ENCODE measurements at regions not wholly inside any gene's neighbourhood (a gene's known extent, or its start where the extent isn't known, plus 50 kb on each side); places are given as distances from the start of the nearest gene placed in this dataset.

GRCh38 chr12:64944966-64945365 is 120.5 kb downstream of the TBC1D30 start:
- ChIA-PET CTCF (interaction anchor here (1.3 to 3.6 kb wide), 3 partner anchors 12 to 29 kb away, joined by 3 to 20 read pairs (median 3); no protein-coding TSS in a partner anchor), POLR2A (no interaction called here)
- no peak for DNase-seq (ENCODE audit: extremely low spot score)
- no peak for TF ChIP-seq CTCF (IDR thresholded peaks at IDR 0.05; ENCODE audit: control extremely low read depth, extremely low read depth, low read depth, missing control alignments)

GRCh38 chr12:64946132-64946829 is 121.8 kb downstream of the TBC1D30 start:
- no peak for TF ChIP-seq CTCF (IDR thresholded peaks at IDR 0.05; ENCODE audit: control extremely low read depth, extremely low read depth, low read depth, missing control alignments)
- ChIA-PET CTCF (interaction anchor here (1.3 to 3.6 kb wide), 4 partner anchors 9 to 30 kb away, joined by 3 to 20 read pairs (median 4); no protein-coding TSS in a partner anchor), POLR2A (no interaction called here)
- no peak for DNase-seq (ENCODE audit: extremely low spot score)

- POLR2A ChIA-PET, result no interaction called here
- TF ChIP-seq CTCF (IDR thresholded peaks at IDR 0.05; ENCODE audit: control extremely low read depth, extremely low read depth, low read depth, missing control alignments), result no peak
- CTCF ChIA-PET, result interaction anchor here (1.1 to 1.9 kb wide), 8 partner anchors 12 to 156 kb away, joined by 3 to 4 read pairs (median 4); no protein-coding TSS in a partner anchor
- no peak for DNase-seq (ENCODE audit: extremely low spot score)
Observed at GRCh38 chr12:64950711-64951298, 126.4 kb downstream of the TBC1D30 start.

GRCh38 chr12:64951944-64952343 is 127.5 kb downstream of the TBC1D30 start:
- TF ChIP-seq CTCF (IDR thresholded peaks at IDR 0.05; ENCODE audit: control extremely low read depth, extremely low read depth, low read depth, missing control alignments), result no peak
- ChIA-PET POLR2A (no interaction called here), CTCF (interaction anchor here (1.1 to 1.9 kb wide), 5 partner anchors 18 to 156 kb away, joined by 3 to 4 read pairs (median 4); no protein-coding TSS in a partner anchor)
- no peak for DNase-seq (ENCODE audit: extremely low spot score)

- CTCF ChIA-PET, result no interaction called here
- POLR2A ChIA-PET, result no interaction called here
- no peak for DNase-seq (ENCODE audit: extremely low spot score)
- TF ChIP-seq CTCF (IDR thresholded peaks at IDR 0.05; ENCODE audit: control extremely low read depth, extremely low read depth, low read depth, missing control alignments), result no peak
Observed at GRCh38 chr12:64955746-64956145, 131.3 kb downstream of the TBC1D30 start.

GRCh38 chr12:64965920-64966319 is 141.5 kb downstream of the TBC1D30 start:
- POLR2A ChIA-PET, result no interaction called here
- no peak for TF ChIP-seq CTCF (IDR thresholded peaks at IDR 0.05; ENCODE audit: control extremely low read depth, extremely low read depth, low read depth, missing control alignments)
- CTCF ChIA-PET, result no interaction called here
- DNase-seq (ENCODE audit: extremely low spot score), result no peak

Data from GM10248 (cell line).